ENCODE measurements at regions not wholly inside any gene's neighbourhood (a gene's known extent, or its start where the extent isn't known, plus 50 kb on each side); places are given as distances from the start of the nearest gene placed in this dataset.

GRCh38 chr4:138347561-138347960, 105.4 kb upstream of the SLC7A11 start:
- Histone ChIP-seq H3K9me3 (ENCODE audit: control insufficient read depth in 4 of 4, insufficient read depth in 3 of 4, low read length in 3 of 4) (no peaks in the 10 kb centered on the region), H3K27me3 (ENCODE audit: control insufficient read depth in 3 of 3, insufficient read depth in 3 of 3, low read length in 2 of 3) (no peaks in the 10 kb centered on the region), H3K4me1 (ENCODE audit: control insufficient read depth in 5 of 5, insufficient read depth in 5 of 5, low read length in 5 of 5) (no peaks in the 10 kb centered on the region), H3K36me3 (ENCODE audit: control insufficient read depth in 4 of 4, insufficient read depth in 4 of 4, low read length in 4 of 4) (no peaks in the 10 kb centered on the region), H3K9ac (ENCODE audit: insufficient read depth in 1 of 2, low read length in 2 of 2) (no peak overlapping the region), H3K4me3 (no peak overlapping the region), H3K27ac (ENCODE audit: low read depth in 1 of 2, low read length in 1 of 2) (no peak overlapping the region)
- DNase-seq: no peak
- TF ChIP-seq CTCF (IDR thresholded peaks at IDR 0.05; ENCODE audit: control extremely low read depth, extremely low read depth): no peak
- no peak for ATAC-seq (ENCODE audit: insufficient read depth, low FRiP score)

GRCh38 chr4:138344851-138345250, 102.7 kb upstream of the SLC7A11 start:
- Histone ChIP-seq H3K4me1 (ENCODE audit: control insufficient read depth in 5 of 5, insufficient read depth in 5 of 5, low read length in 5 of 5) (no peaks in the 10 kb centered on the region), H3K27ac (ENCODE audit: low read depth in 1 of 2, low read length in 1 of 2) (no peak overlapping the region), H3K4me3 (no peak overlapping the region), H3K36me3 (ENCODE audit: control insufficient read depth in 4 of 4, insufficient read depth in 4 of 4, low read length in 4 of 4) (no peaks in the 10 kb centered on the region), H3K9ac (ENCODE audit: insufficient read depth in 1 of 2, low read length in 2 of 2) (no peak overlapping the region), H3K9me3 (ENCODE audit: control insufficient read depth in 4 of 4, insufficient read depth in 3 of 4, low read length in 3 of 4) (no peaks in the 10 kb centered on the region), H3K27me3 (ENCODE audit: control insufficient read depth in 3 of 3, insufficient read depth in 3 of 3, low read length in 2 of 3) (no peaks in the 10 kb centered on the region)
- WGBS, 2 donors: 67 to 81% methylated on average over 4 of the region's 4 CpGs
- TF ChIP-seq CTCF (IDR thresholded peaks at IDR 0.05; ENCODE audit: control extremely low read depth, extremely low read depth): no peak
- no peak for ATAC-seq (ENCODE audit: insufficient read depth, low FRiP score)
- no peak for DNase-seq

- Histone ChIP-seq H3K4me3 (no peak overlapping the region), H3K4me1 (ENCODE audit: control insufficient read depth in 5 of 5, insufficient read depth in 5 of 5, low read length in 5 of 5) (no peaks in the 10 kb centered on the region), H3K27ac (ENCODE audit: low read depth in 1 of 2, low read length in 1 of 2) (no peak overlapping the region), H3K9me3 (ENCODE audit: control insufficient read depth in 4 of 4, insufficient read depth in 3 of 4, low read length in 3 of 4) (no peaks in the 10 kb centered on the region), H3K9ac (ENCODE audit: insufficient read depth in 1 of 2, low read length in 2 of 2) (no peak overlapping the region), H3K27me3 (ENCODE audit: control insufficient read depth in 3 of 3, insufficient read depth in 3 of 3, low read length in 2 of 3) (no peaks in the 10 kb centered on the region), H3K36me3 (ENCODE audit: control insufficient read depth in 4 of 4, insufficient read depth in 4 of 4, low read length in 4 of 4) (no peaks in the 10 kb centered on the region)
- no peak for ATAC-seq (ENCODE audit: insufficient read depth, low FRiP score)
- WGBS, 2 donors: 27 to 53% methylated on average over 1 of the region's 1 CpG
- no peak for DNase-seq
- TF ChIP-seq CTCF (IDR thresholded peaks at IDR 0.05; ENCODE audit: control extremely low read depth, extremely low read depth): no peak
Measured at GRCh38 chr4:138344054-138344453, 101.9 kb upstream of the SLC7A11 start.

- WGBS, 2 donors: 72 to 79% methylated on average over 3 of the region's 3 CpGs
- Histone ChIP-seq H3K9ac (ENCODE audit: insufficient read depth in 1 of 2, low read length in 2 of 2) (no peak overlapping the region), H3K4me1 (ENCODE audit: control insufficient read depth in 5 of 5, insufficient read depth in 5 of 5, low read length in 5 of 5) (no peaks in the 10 kb centered on the region), H3K27me3 (ENCODE audit: control insufficient read depth in 3 of 3, insufficient read depth in 3 of 3, low read length in 2 of 3) (no peaks in the 10 kb centered on the region), H3K4me3 (no peak overlapping the region), H3K36me3 (ENCODE audit: control insufficient read depth in 4 of 4, insufficient read depth in 4 of 4, low read length in 4 of 4) (no peaks in the 10 kb centered on the region), H3K9me3 (ENCODE audit: control insufficient read depth in 4 of 4, insufficient read depth in 3 of 4, low read length in 3 of 4) (no peaks in the 10 kb centered on the region), H3K27ac (ENCODE audit: low read depth in 1 of 2, low read length in 1 of 2) (no peak overlapping the region)
- TF ChIP-seq CTCF (IDR thresholded peaks at IDR 0.05; ENCODE audit: control extremely low read depth, extremely low read depth): no peak
- DNase-seq: no peak
- no peak for ATAC-seq (ENCODE audit: insufficient read depth, low FRiP score)
Measured at GRCh38 chr4:138341739-138342415, 99.7 kb upstream of the SLC7A11 start.
